Immature natural killer cell (primary cell): ENCODE measurements at regions not wholly inside any gene's neighbourhood (a gene's known extent, or its start where the extent isn't known, plus 50 kb on each side); places are given as distances from the start of the nearest gene placed in this dataset.
"Not testable (repeated sequence)": the region's sequence is repeated elsewhere in the genome, so short reads cannot be mapped to it uniquely, and the experiment has no call there.

Source experiments
- DNase-seq, 3 donors: peaks; one replicate each; pipeline ENCODE4 v3.0.0; 2022; ENCODE audit warnings: mixed read lengths in 1 of 3
- H3K27ac Mint-ChIP-seq, 6 donors: one replicate each; pipeline ENCODE4 v1.8.0; 2020; ENCODE audit warnings: mixed read lengths in 6 of 6, mild to moderate bottlenecking in 5 of 6, inconsistent platforms in 4 of 6, moderate library complexity in 3 of 6
- H3K27me3 Mint-ChIP-seq, 3 donors: one replicate each; pipeline ENCODE4 v1.8.0; 2020 to 2021; ENCODE audit warnings: low read depth in 3 of 3, mild to moderate bottlenecking in 3 of 3, mixed read lengths in 3 of 3, moderate library complexity in 3 of 3, inconsistent platforms in 1 of 3
- H3K36me3 Mint-ChIP-seq, 3 donors: one replicate each; pipeline ENCODE4 v1.8.0; 2020; ENCODE audit warnings: mixed read lengths in 3 of 3, inconsistent platforms in 2 of 3, mild to moderate bottlenecking in 2 of 3
- H3K4me1 Mint-ChIP-seq, 2 donors: one replicate each; pipeline ENCODE4 v1.8.0; 2020; ENCODE audit warnings: inconsistent platforms in 2 of 2, mild to moderate bottlenecking in 2 of 2, mixed read lengths in 2 of 2, moderate library complexity in 1 of 2
- H3K4me3 Mint-ChIP-seq, 5 donors: one replicate each; pipeline ENCODE4 v1.8.0; 2020; ENCODE audit warnings: mild to moderate bottlenecking in 5 of 5, mixed read lengths in 5 of 5, inconsistent platforms in 3 of 5, moderate library complexity in 3 of 5
- H3K9me3 Mint-ChIP-seq, 6 donors: one replicate each; pipeline ENCODE4 v1.8.0; 2020; ENCODE audit warnings: mild to moderate bottlenecking in 6 of 6, mixed read lengths in 6 of 6, inconsistent platforms in 4 of 6, moderate library complexity in 3 of 6

- no peaks in the 10 kb centered on the region for H3K9me3 Mint-ChIP-seq
- H3K36me3 Mint-ChIP-seq = peaks cover 0 to 3% (median 0%) of the 10 kb centered on the region in 3 donors
- DNase-seq = no peak
- peaks cover 0 to 11% (median 2%) of the 10 kb centered on the region in 3 donors for H3K27me3 Mint-ChIP-seq
- H3K27ac Mint-ChIP-seq = no peak overlapping the region
- H3K4me3 Mint-ChIP-seq = no peak overlapping the region
- no peaks in the 10 kb centered on the region for H3K4me1 Mint-ChIP-seq
These were observed 96.3 kb downstream of the TNFRSF13B start for GRCh38 chr17:16875662-16876061.

GRCh38 chr17:16874216-16874615 lies 97.7 kb downstream of the TNFRSF13B start:
- not testable (repeated sequence) for H3K9me3 Mint-ChIP-seq, H3K36me3 Mint-ChIP-seq, H3K27me3 Mint-ChIP-seq, DNase-seq, H3K4me3 Mint-ChIP-seq, H3K27ac Mint-ChIP-seq, H3K4me1 Mint-ChIP-seq

DNA sequence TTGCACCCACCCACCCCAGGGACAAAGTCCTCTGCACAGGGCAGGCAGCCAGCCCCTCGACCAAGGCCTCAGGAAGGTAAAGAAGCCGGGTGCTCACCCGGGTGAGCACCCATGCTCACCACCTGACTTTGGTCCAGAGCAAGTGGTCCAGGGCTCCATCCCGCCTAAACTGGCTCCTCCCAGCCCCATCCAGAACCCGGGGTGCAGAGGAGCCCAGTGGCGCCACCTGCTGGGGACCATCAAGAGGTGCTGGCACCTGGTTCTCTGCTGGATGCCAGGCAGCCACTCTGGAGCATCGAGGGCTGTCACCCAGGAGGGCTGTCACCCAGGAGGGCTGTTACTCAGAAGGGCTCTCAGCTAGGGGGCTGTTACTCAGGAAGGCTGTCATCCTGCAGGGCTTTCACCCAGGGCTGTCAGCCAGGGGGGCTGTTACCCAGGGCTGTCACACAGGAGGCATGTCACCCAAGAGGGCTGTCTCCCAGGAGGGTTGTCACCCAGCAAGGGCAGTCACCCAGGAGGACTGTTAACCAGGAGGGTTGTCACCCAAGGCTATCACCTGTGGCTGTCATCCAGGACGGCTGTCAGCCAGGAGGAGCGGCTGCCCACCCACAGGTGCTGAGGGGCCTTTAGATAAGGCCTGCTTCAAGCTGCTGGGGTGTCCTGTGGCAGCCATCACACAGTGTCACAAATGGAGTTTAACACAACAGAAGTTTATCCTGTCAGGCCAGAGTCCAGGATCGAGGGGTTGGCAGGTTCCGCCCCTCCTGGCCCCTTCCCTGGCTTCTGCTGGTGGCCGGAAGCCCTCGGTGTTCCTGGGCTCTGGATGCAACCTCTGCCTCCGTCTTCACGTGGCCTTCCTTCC lies 98.5 kb downstream of the TNFRSF13B start:
- Mint-ChIP-seq H3K27me3 (peaks cover 2 to 7% (median 2%) of the 10 kb centered on the region in 3 donors), H3K36me3 (peaks cover 0 to 3% (median 0%) of the 10 kb centered on the region in 3 donors), H3K4me1 (no peaks in the 10 kb centered on the region), H3K4me3 (no peak overlapping the region), H3K9me3 (no peaks in the 10 kb centered on the region), H3K27ac (no peak overlapping the region)
- DNase-seq = peak in 2 of 3 donors; percentile 8 to 10

DNA sequence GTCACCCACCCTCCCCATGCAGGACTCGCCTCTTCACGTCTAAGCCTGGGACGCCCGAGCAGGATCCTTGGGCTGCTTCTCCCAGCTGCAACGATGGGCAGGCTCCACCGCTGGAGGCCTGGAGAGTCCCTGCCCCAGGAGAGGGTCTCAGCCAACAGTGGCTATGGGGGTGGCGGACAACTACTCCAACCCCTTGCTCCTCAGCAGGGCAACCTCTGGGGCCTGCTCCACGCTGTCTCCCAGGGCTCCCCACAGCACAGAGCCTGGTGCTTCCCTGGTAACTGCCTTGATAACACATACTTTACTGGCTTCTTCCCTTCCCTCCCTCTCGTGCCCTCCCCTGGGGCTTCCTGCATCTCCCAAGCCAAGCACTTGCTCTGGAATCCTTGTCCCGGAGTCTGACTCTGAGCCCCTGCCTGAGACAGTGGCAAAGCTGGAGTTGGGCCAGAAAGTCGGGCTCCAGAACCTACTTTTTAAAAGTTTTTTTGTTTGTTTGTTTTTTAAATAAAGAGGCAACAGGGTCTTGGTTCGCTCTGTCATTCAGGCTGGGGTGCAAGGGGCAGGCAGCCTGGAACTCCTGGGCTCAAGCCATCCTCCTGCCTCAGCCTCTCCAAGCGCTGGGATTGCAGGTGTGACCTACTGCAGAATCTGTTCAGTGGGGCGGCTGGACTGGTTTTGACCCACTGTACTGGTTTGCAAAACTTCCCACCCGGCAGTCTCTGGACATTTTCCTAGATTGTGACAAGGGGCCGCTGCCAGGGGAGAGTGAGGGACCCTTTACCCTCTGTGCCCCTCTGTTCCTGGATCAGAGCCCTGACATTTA lies 99.4 kb downstream of the TNFRSF13B start:
- no peaks in the 10 kb centered on the region for H3K9me3 Mint-ChIP-seq
- H3K4me1 Mint-ChIP-seq = no peaks in the 10 kb centered on the region
- no peak for DNase-seq
- no peak overlapping the region for H3K4me3 Mint-ChIP-seq
- H3K36me3 Mint-ChIP-seq = peaks cover 0 to 3% (median 0%) of the 10 kb centered on the region in 3 donors
- no peak overlapping the region for H3K27ac Mint-ChIP-seq
- H3K27me3 Mint-ChIP-seq = peaks cover 2 to 7% (median 5%) of the 10 kb centered on the region in 3 donors

DNA sequence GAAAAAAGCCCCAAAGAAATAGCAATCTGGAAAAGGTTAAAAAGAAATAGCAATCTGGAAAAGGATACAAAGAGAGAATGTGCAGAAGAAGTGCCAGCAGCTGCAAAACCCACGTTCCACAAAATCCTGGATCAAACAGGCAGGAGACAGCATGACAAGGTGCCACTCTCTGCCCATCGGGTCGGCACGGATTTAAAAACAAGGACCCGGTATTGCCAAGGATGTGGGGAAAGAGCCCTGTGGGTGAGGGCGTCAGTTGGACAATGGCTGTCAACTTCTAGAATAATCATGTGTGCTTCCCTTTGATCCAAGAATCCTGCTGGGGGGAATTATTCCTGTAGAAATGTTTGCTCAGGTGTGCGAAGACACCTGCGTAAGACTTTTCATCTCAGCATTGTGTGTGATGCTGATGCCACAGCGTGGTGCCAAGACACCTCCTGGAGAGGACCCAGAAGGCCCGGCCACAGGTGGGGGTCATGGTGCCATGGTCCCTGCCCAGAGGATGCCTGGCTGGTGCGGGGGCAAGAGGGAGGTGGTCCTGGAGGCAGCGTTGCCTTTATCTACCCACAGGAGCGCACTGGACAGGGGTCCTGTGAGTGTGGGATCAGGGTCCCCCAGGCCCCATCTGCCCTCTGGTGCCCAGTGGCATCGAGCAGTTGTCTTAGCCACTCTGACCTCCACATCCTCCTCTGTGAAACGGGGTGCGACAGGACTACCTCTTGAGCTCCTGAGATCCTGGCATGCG lies 100.3 kb downstream of the TNFRSF13B start:
- H3K4me1 Mint-ChIP-seq, H3K9me3 Mint-ChIP-seq, H3K27me3 Mint-ChIP-seq, DNase-seq, H3K36me3 Mint-ChIP-seq, H3K4me3 Mint-ChIP-seq, H3K27ac Mint-ChIP-seq: not testable (repeated sequence)

- H3K27me3 Mint-ChIP-seq = peaks cover 2 to 7% (median 5%) of the 10 kb centered on the region in 3 donors
- H3K4me3 Mint-ChIP-seq = no peak overlapping the region
- DNase-seq = no peak
- H3K27ac Mint-ChIP-seq = no peak overlapping the region
- H3K9me3 Mint-ChIP-seq = no peaks in the 10 kb centered on the region
- no peaks in the 10 kb centered on the region for H3K4me1 Mint-ChIP-seq
- H3K36me3 Mint-ChIP-seq = no peaks in the 10 kb centered on the region
These were observed 101.4 kb downstream of the TNFRSF13B start for GRCh38 chr17:16870253-16871245.

DNA sequence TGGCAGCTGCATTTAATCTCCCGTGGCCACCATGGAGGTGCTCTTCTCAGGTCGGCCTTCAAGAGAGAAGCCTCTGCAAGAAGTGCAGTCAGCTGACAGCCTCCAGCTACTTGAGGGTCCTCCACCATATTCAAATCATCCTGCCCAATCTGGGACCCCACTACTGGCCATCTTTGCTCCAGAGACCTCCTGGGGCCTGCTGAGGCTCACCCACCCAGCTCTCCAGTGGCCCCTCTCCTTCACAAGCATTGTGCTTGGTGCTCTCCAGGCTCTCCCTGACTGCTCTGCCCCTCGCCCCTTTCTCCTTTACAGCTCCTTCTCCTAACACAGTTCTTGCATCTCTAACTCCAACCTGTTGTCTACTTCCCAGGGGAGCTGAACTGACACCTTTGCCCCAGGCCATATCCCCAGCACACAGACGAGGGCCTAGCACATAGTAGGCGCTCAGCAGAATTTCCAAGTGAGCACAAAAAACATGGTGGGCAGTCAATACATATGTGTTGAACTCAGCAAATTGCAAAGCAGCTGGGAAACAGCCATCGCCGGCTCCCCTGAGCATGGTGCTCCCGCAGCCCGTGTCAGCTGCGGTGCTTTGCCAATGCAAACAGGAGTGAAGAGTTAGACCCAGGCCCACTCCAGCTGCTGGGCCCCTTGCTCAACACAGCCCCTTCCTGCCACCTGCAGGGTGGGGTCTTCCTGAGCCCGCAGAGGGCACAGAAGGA lies 102.2 kb downstream of the TNFRSF13B start:
- H3K36me3 Mint-ChIP-seq, H3K27me3 Mint-ChIP-seq, H3K27ac Mint-ChIP-seq, H3K4me1 Mint-ChIP-seq, DNase-seq, H3K4me3 Mint-ChIP-seq, H3K9me3 Mint-ChIP-seq: not testable (repeated sequence)

DNA sequence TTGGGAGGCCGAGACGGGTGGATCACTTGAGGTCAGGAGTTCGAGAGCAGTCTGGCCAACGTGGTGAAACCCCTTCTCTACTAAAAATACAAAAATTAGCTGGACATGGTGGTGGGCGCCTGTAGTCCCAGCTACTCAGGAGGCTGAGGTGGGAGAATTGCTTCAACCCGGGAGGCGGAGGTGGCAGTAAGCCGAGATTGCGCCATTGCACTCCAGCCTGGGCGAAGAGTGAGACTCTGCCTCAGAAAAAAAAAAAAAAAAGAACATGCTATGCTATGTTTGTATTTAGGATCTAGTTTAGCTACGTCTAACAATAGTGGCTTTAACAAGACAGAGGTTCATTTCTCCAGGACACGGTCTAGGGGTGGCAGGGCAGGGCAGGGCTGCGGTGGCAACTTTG lies 103.3 kb downstream of the TNFRSF13B start:
- H3K27ac Mint-ChIP-seq, H3K4me3 Mint-ChIP-seq, H3K9me3 Mint-ChIP-seq, H3K36me3 Mint-ChIP-seq, H3K27me3 Mint-ChIP-seq, H3K4me1 Mint-ChIP-seq, DNase-seq: not testable (repeated sequence)

- H3K9me3 Mint-ChIP-seq, H3K4me1 Mint-ChIP-seq, H3K27ac Mint-ChIP-seq, H3K27me3 Mint-ChIP-seq, H3K36me3 Mint-ChIP-seq, H3K4me3 Mint-ChIP-seq, DNase-seq: not testable (repeated sequence)
These were observed 104.4 kb downstream of the TNFRSF13B start for GRCh38 chr17:16867545-16867944.

GRCh38 chr17:16866841-16867240 lies 105.1 kb downstream of the TNFRSF13B start:
- not testable (repeated sequence) for H3K4me1 Mint-ChIP-seq, H3K36me3 Mint-ChIP-seq, H3K27me3 Mint-ChIP-seq, H3K9me3 Mint-ChIP-seq, DNase-seq, H3K4me3 Mint-ChIP-seq, H3K27ac Mint-ChIP-seq

GRCh38 chr17:16866436-16866835 lies 105.5 kb downstream of the TNFRSF13B start:
- no peaks in the 10 kb centered on the region for H3K9me3 Mint-ChIP-seq
- no peak overlapping the region for H3K4me3 Mint-ChIP-seq
- no peaks in the 10 kb centered on the region for H3K36me3 Mint-ChIP-seq

GRCh38 chr17:16865704-16866103 lies 106.2 kb downstream of the TNFRSF13B start:
- H3K27ac Mint-ChIP-seq, H3K36me3 Mint-ChIP-seq, DNase-seq, H3K27me3 Mint-ChIP-seq, H3K4me1 Mint-ChIP-seq, H3K9me3 Mint-ChIP-seq, H3K4me3 Mint-ChIP-seq: not testable (repeated sequence)

More at GRCh38 chr17:16866436-16866835, 105.5 kb downstream of the TNFRSF13B start:
- H3K4me1 Mint-ChIP-seq = no peaks in the 10 kb centered on the region
- H3K27ac Mint-ChIP-seq = no peak overlapping the region
- peaks cover 0 to 5% (median 3%) of the 10 kb centered on the region in 3 donors for H3K27me3 Mint-ChIP-seq
- no peak for DNase-seq
